Keratinocyte (primary cell): ENCODE measurements at regions not wholly inside any gene's neighbourhood (a gene's known extent, or its start where the extent isn't known, plus 50 kb on each side); places are given as distances from the start of the nearest gene placed in this dataset.

Source experiments
- DNase-seq: peaks from one replicate; pipeline ENCODE4 v3.0.0-alpha.2; 2011; ENCODE audit warnings: low read depth, missing footprints, low spot score
- FAIRE-seq: peaks from 2 replicates; lab custom pipeline; 2011; peaks lifted over from hg19 to GRCh38; lab: Jason Lieb, UNC
- H2AFZ ChIP-seq: 2 replicates; pipeline ENCODE4 v1.6.0; 2012; ENCODE audit warnings: low read length, control low read depth, inconsistent platforms; ENCODE audit not compliant: control insufficient read depth
- H3K27ac ChIP-seq: 2 replicates; pipeline ENCODE4 v1.5.1; 2011; ENCODE audit warnings: low read length; ENCODE audit not compliant: control insufficient read depth, insufficient read depth
- H3K27me3 ChIP-seq: 3 replicates; pipeline ENCODE4 v1.6.0; 2011; ENCODE audit warnings: low read length; ENCODE audit not compliant: control insufficient read depth, insufficient read depth; ENCODE audit errors: extremely low read depth
- H3K36me3 ChIP-seq, 2 experiments: 2 replicates in 1 of 2; 3 replicates in 1 of 2; pipeline ENCODE4 v1.5.1; 2011; ENCODE audit warnings: low read length in 2 of 2, mild to moderate bottlenecking in 1 of 2; ENCODE audit not compliant: control insufficient read depth in 2 of 2, insufficient read depth in 2 of 2; ENCODE audit errors: extremely low read depth in 1 of 2
- H3K4me1 ChIP-seq: 3 replicates; pipeline ENCODE4 v1.5.1; 2011; ENCODE audit warnings: low read length; ENCODE audit not compliant: control insufficient read depth, insufficient read depth; ENCODE audit errors: extremely low read depth
- H3K4me2 ChIP-seq: 3 replicates; pipeline ENCODE4 v1.6.0; 2011; ENCODE audit warnings: low read depth, low read length; ENCODE audit not compliant: control insufficient read depth, insufficient read depth; ENCODE audit errors: extremely low read depth
- H3K4me3 ChIP-seq, 3 experiments: fragments of 200-600 bp in 1 of 3; sonication (generic) in 1 of 3; 2 replicates in 2 of 3; 3 replicates in 1 of 3; pipeline ENCODE4 v1.5.1; 2011 to 2016; ENCODE audit warnings: low read length in 3 of 3, mild to moderate bottlenecking in 3 of 3, control low read depth in 2 of 3, inconsistent platforms in 1 of 3, low read depth in 1 of 3, mixed read lengths in 1 of 3, mixed run types in 1 of 3, moderate library complexity in 1 of 3; ENCODE audit not compliant: control insufficient read depth in 2 of 3, insufficient read depth in 2 of 3; ENCODE audit errors: extremely low read depth in 1 of 3
- H3K79me2 ChIP-seq: 2 replicates; pipeline ENCODE4 v1.6.0; 2012; ENCODE audit warnings: low read length; ENCODE audit not compliant: control insufficient read depth, insufficient read depth
- H3K9ac ChIP-seq: 3 replicates; pipeline ENCODE4 v1.6.0; 2011; ENCODE audit warnings: low read length; ENCODE audit not compliant: control insufficient read depth, insufficient read depth; ENCODE audit errors: extremely low read depth
- H3K9me1 ChIP-seq: 3 replicates; pipeline ENCODE4 v1.6.0; 2011; ENCODE audit warnings: low read length; ENCODE audit not compliant: control insufficient read depth, insufficient read depth; ENCODE audit errors: extremely low read depth
- H3K9me3 ChIP-seq: 2 replicates; pipeline ENCODE4 v1.5.1; 2012; ENCODE audit warnings: low read depth, low read length; ENCODE audit not compliant: control insufficient read depth
- H4K20me1 ChIP-seq: 3 replicates; pipeline ENCODE4 v1.6.0; 2011; ENCODE audit warnings: low read length; ENCODE audit not compliant: control insufficient read depth, insufficient read depth; ENCODE audit errors: extremely low read depth
- CTCF ChIP-seq, 3 experiments: IDR thresholded peaks in 1 of 3; conservative IDR thresholded peaks in 1 of 3; optimal IDR thresholded peaks in 1 of 3; 2 replicates in 2 of 3; 3 replicates in 1 of 3; pipeline versions ENCODE3 to v1.5.1; 2011; ENCODE audit warnings: low read length in 3 of 3, mild to moderate bottlenecking in 3 of 3, moderate library complexity in 2 of 3, control low read depth in 1 of 3, inconsistent platforms in 1 of 3; ENCODE audit not compliant: insufficient read depth in 2 of 3; ENCODE audit errors: extremely low read depth in 1 of 3
- EZH2 ChIP-seq: IDR thresholded peaks from one replicate; pipeline ENCODE4 v1.6.1; 2012; ENCODE audit warnings: inconsistent platforms, mild to moderate bottlenecking, low read length, moderate library complexity
- dilution Hi-C: fragments of 300-500 bp; cut with MboI; formaldehyde crosslinking; loops from one replicate; pipeline ENCODE4 v1.7.0; 2020; ENCODE audit warnings: low sequenced_read_pairs; ENCODE audit not compliant: extremely low pct_ligation_motif_present

GRCh38 chr3:14320219-14320618 lies 82.2 kb upstream of the SLC6A6 start:
- FAIRE-seq (no peak), DNase-seq (no peak)
- TF ChIP-seq EZH2 (no peak), CTCF (optimal IDR thresholded peaks at IDR 0.05 in 1 of 3, IDR thresholded peaks at IDR 0.05 in 1 of 3, conservative IDR thresholded peaks at IDR 0.05 in 1 of 3; ENCODE audit: extremely low read depth in 1 of 3, insufficient read depth in 2 of 3, low read length in 3 of 3) (no peak)
- Histone ChIP-seq H3K9me3 (no peaks in the 10 kb centered on the region), H3K9ac (no peak overlapping the region), H3K36me3 (no peaks in the 10 kb centered on the region), H4K20me1 (no peaks in the 10 kb centered on the region), H3K4me1 (peaks cover 17% of the 10 kb centered on the region), H2AFZ (peak overlapping the region; percentile 92), H3K4me2 (peak overlapping the region; percentile 29), H3K27me3 (no peaks in the 10 kb centered on the region), H3K4me3 (peak overlapping the region in 1 of 3 experiments; percentile 6), H3K27ac (no peak overlapping the region), H3K79me2 (no peaks in the 10 kb centered on the region), H3K9me1 (no peaks in the 10 kb centered on the region)
- dilution Hi-C loops: no loop called here

- FAIRE-seq (no peak), DNase-seq (no peak)
- H2AFZ ChIP-seq: no peak overlapping the region
- H3K9ac ChIP-seq: no peak overlapping the region
- no peaks in the 10 kb centered on the region for H3K27me3 ChIP-seq
- no peaks in the 10 kb centered on the region for H3K9me3 ChIP-seq
- H3K4me1 ChIP-seq: peaks cover 30% of the 10 kb centered on the region
- H4K20me1 ChIP-seq: no peaks in the 10 kb centered on the region
- no peak overlapping the region for H3K27ac ChIP-seq
- H3K36me3 ChIP-seq: no peaks in the 10 kb centered on the region
- no peak overlapping the region for H3K4me3 ChIP-seq
- dilution Hi-C loops: no loop called here
- no peaks in the 10 kb centered on the region for H3K9me1 ChIP-seq
- no peak overlapping the region for H3K4me2 ChIP-seq
- no peaks in the 10 kb centered on the region for H3K79me2 ChIP-seq
- TF ChIP-seq CTCF (optimal IDR thresholded peaks at IDR 0.05 in 1 of 3, IDR thresholded peaks at IDR 0.05 in 1 of 3, conservative IDR thresholded peaks at IDR 0.05 in 1 of 3; ENCODE audit: extremely low read depth in 1 of 3, insufficient read depth in 2 of 3, low read length in 3 of 3): no peak
- no peak for TF ChIP-seq EZH2
Measured at GRCh38 chr3:14322001-14322400, 80.4 kb upstream of the SLC6A6 start.
